ENCODE measurements at regions not wholly inside any gene's neighbourhood (a gene's known extent, or its start where the extent isn't known, plus 50 kb on each side); places are given as distances from the start of the nearest gene placed in this dataset.

DNA sequence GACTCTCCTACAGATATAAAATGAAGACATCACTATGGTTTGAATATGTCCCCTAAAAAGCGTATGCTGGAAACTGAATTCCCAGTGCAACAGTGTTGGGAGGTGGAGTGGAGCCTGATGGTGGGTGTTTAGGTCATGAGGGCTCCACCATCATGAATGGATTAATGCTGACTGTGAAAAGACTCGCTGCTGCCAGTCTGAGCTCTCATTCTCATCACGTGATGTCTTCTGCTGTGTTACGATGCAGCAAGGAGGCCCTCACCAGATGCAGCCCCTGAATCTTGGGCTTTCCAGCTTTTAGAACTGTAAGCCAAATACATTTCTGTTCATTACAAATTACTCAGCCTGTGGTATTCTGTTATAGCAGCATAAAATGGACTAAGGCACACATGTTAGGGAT is 73.8 kb upstream of the PPP2R5A start:
- Histone ChIP-seq H3K27me3 (ENCODE audit: control insufficient read depth, insufficient read depth, low read length) (peaks cover 10% of the 10 kb centered on the region), H3K9me3 (ENCODE audit: control insufficient read depth, insufficient read depth, low read length) (no peaks in the 10 kb centered on the region), H3K4me3 (ENCODE audit: low read depth, low read length) (no peak overlapping the region), H3K27ac (ENCODE audit: low read depth, low read length) (no peak overlapping the region)
- TF ChIP-seq, protein P1, sequence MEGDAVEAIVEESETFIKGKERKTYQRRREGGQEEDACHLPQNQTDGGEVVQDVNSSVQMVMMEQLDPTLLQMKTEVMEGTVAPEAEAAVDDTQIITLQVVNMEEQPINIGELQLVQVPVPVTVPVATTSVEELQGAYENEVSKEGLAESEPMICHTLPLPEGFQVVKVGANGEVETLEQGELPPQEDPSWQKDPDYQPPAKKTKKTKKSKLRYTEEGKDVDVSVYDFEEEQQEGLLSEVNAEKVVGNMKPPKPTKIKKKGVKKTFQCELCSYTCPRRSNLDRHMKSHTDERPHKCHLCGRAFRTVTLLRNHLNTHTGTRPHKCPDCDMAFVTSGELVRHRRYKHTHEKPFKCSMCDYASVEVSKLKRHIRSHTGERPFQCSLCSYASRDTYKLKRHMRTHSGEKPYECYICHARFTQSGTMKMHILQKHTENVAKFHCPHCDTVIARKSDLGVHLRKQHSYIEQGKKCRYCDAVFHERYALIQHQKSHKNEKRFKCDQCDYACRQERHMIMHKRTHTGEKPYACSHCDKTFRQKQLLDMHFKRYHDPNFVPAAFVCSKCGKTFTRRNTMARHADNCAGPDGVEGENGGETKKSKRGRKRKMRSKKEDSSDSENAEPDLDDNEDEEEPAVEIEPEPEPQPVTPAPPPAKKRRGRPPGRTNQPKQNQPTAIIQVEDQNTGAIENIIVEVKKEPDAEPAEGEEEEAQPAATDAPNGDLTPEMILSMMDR (IDR thresholded peaks at IDR 0.05; ENCODE audit: low read depth, low read length): no peak
- ChIA-PET POLR2A (no interaction called here), CTCF (interaction anchor here (0.7 kb wide), 1 partner anchor 530 kb away, joined by 3 read pairs; no protein-coding TSS in a partner anchor)
- DNase-seq (ENCODE audit: low read depth, low spot score): no peak

DNA sequence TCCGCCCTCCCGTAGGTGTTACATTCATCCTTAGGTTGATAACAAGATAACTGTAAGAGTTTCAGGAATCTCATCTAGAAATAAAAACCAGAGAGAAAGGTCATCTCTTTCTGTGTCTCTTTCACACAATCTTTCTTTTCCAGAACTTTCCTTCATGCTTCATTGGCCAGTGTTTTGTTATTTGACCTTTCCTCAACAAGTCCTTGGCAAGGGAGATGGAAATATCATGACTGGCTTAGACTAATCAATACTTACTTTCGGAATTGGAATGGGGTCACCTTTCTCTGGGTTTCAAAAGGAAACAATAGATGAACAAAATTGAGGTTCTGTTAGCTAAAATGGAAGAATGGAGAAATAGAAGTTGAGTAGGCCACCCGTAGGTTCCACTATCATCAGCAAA is 72.9 kb upstream of the PPP2R5A start:
- Histone ChIP-seq H3K27ac (ENCODE audit: low read depth, low read length) (no peak overlapping the region), H3K27me3 (ENCODE audit: control insufficient read depth, insufficient read depth, low read length) (peaks cover 10% of the 10 kb centered on the region), H3K4me3 (ENCODE audit: low read depth, low read length) (no peak overlapping the region), H3K9me3 (ENCODE audit: control insufficient read depth, insufficient read depth, low read length) (no peaks in the 10 kb centered on the region)
- POLR2A ChIA-PET: no interaction called here
- CTCF ChIA-PET: no interaction called here
- DNase-seq (ENCODE audit: low read depth, low spot score): no peak
- TF ChIP-seq, protein P1 (IDR thresholded peaks at IDR 0.05; ENCODE audit: low read depth, low read length): no peak

DNA sequence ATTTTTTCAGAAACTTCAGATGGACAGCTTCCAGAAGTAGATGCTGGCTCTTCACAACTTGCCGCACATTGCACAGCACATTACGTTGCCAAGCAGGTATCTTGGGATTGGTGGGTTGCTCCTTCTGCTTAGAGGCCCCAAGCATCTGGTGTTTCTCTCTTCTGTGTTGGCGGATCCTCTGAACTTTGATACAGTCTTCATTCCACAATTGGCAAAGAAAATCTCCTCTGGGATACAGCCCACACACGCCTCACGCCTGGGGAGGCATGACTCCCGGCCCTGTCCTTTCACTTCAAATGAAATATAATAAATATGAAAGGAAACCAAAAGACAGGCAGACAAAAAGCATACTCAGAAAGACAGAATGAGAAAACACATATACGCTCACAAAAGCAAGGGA is 72.3 kb upstream of the PPP2R5A start:
- Histone ChIP-seq H3K4me3 (ENCODE audit: low read depth, low read length) (no peak overlapping the region), H3K27me3 (ENCODE audit: control insufficient read depth, insufficient read depth, low read length) (peaks cover 9% of the 10 kb centered on the region), H3K27ac (ENCODE audit: low read depth, low read length) (no peak overlapping the region), H3K9me3 (ENCODE audit: control insufficient read depth, insufficient read depth, low read length) (no peaks in the 10 kb centered on the region)
- DNase-seq (ENCODE audit: low read depth, low spot score): no peak
- ChIA-PET POLR2A (interaction anchor here (0.6 kb wide), 1 partner anchor 88 kb away, joined by 6 read pairs; no protein-coding TSS in a partner anchor), CTCF (no interaction called here)
- TF ChIP-seq, protein P1 (IDR thresholded peaks at IDR 0.05; ENCODE audit: low read depth, low read length): no peak

DNA sequence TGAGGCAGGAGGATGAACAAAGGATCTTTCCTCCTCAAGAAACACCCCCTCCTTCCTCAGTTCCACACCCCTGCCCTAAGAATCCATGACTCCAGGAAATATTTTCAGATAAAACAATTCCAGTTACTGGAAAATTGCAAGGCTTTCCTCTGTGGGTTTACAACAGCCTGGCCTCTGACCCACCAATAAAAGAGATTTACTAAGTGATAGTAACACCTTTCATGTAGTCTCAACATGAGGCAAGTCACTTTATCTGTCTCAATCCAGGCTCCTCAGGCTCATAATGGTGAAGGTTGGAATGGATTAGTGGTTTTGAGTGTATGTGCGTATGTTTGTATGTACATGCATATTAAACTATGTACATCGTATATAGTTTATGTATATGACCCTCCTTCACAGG is 71.4 kb upstream of the PPP2R5A start:
- H3K27me3 ChIP-seq (ENCODE audit: control insufficient read depth, insufficient read depth, low read length): peaks cover 6% of the 10 kb centered on the region
- ChIA-PET CTCF (interaction anchor here (0.6 kb wide), 1 partner anchor 11 kb away, joined by 7 read pairs; no protein-coding TSS in a partner anchor), POLR2A (no interaction called here)
- H3K9me3 ChIP-seq (ENCODE audit: control insufficient read depth, insufficient read depth, low read length): no peaks in the 10 kb centered on the region
- no peak for DNase-seq (ENCODE audit: low read depth, low spot score)
- H3K27ac ChIP-seq (ENCODE audit: low read depth, low read length): no peak overlapping the region
- TF ChIP-seq, protein P1 (IDR thresholded peaks at IDR 0.05; ENCODE audit: low read depth, low read length): no peak
- H3K4me3 ChIP-seq (ENCODE audit: low read depth, low read length): no peak overlapping the region

DNA sequence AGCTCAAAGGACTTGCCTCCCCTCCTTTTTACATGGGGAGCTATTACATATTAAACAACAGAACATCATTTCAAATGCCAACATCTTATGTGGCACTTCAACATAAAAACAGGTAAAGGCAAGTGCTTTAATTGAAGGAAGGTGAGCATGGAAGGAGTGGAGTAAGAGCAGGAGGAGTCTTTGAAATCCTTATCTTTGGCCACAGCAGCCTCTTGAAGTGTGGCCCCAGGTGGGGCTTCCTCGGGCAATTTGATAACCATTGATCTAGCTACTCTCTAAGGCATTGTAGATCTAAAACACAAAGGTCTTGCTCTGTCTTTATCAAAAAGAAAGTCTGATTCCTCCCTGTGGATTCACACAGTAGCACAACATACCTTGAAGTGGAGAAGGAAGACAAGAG is 70.9 kb upstream of the PPP2R5A start:
- DNase-seq (ENCODE audit: low read depth, low spot score): no peak
- POLR2A ChIA-PET: no interaction called here
- CTCF ChIA-PET: interaction anchor here (0.6 kb wide), 1 partner anchor 12 kb away, joined by 7 read pairs; no protein-coding TSS in a partner anchor
- Histone ChIP-seq H3K4me3 (ENCODE audit: low read depth, low read length) (no peak overlapping the region), H3K27ac (ENCODE audit: low read depth, low read length) (no peak overlapping the region), H3K27me3 (ENCODE audit: control insufficient read depth, insufficient read depth, low read length) (peaks cover under 1% of the 10 kb centered on the region), H3K9me3 (ENCODE audit: control insufficient read depth, insufficient read depth, low read length) (no peaks in the 10 kb centered on the region)
- TF ChIP-seq, protein P1 (IDR thresholded peaks at IDR 0.05; ENCODE audit: low read depth, low read length): no peak
